SK-N-SH treated with all-trans-retinoic acid at 6 μM for 48 hours (cell line): ENCODE measurements at regions not wholly inside any gene's neighbourhood (a gene's known extent, or its start where the extent isn't known, plus 50 kb on each side); places are given as distances from the start of the nearest gene placed in this dataset.

Experiments used
- ATAC-seq: fragments of 200-7000 bp; cut with Tn5 transposase; 3 replicates; pipeline ENCODE4 v1.9.1; 2020; ENCODE audit warnings: mild to moderate bottlenecking, moderate library complexity
- ARNTL ChIP-seq: fragments of 450-650 bp; formaldehyde crosslinking; IDR thresholded peaks from 2 replicates; pipeline ENCODE4 v1.5.0; 2020; ENCODE audit warnings: low read depth, mild to moderate bottlenecking, moderate library complexity, borderline replicate concordance
- BACH2 ChIP-seq: fragments of 250-450 bp; sonication (Bioruptor Pico); IDR thresholded peaks from 2 replicates; pipeline ENCODE4 v1.9.0; 2021; ENCODE audit warnings: mild to moderate bottlenecking, borderline replicate concordance
- CREB5 ChIP-seq: fragments of 250-450 bp; sonication (Bioruptor Pico); IDR thresholded peaks from 2 replicates; pipeline ENCODE4 v1.5.1; 2020; ENCODE audit warnings: low read depth, mild to moderate bottlenecking, moderate library complexity
- CSDC2 ChIP-seq: fragments of 250-450 bp; sonication (Bioruptor Pico); IDR thresholded peaks from 2 replicates; pipeline ENCODE4 v1.5.0; 2020; ENCODE audit warnings: mild to moderate bottlenecking, moderate library complexity
- ESRRG ChIP-seq: fragments of 250-450 bp; sonication (Bioruptor Pico); IDR thresholded peaks from 2 replicates; pipeline ENCODE4 v1.6.1; 2021; ENCODE audit warnings: mild to moderate bottlenecking
- GLIS3 ChIP-seq: fragments of 250-450 bp; sonication (Bioruptor Pico); IDR thresholded peaks from 2 replicates; pipeline ENCODE4 v1.5.0; 2020; ENCODE audit warnings: mild to moderate bottlenecking, moderate library complexity
- ISL1 ChIP-seq: fragments of 250-450 bp; sonication (Bioruptor Pico); IDR thresholded peaks from 2 replicates; pipeline ENCODE4 v2.1.2; 2022; ENCODE audit warnings: mild to moderate bottlenecking, moderate library complexity
- OSR1 ChIP-seq: fragments of 250-450 bp; sonication (Bioruptor Pico); IDR thresholded peaks from 2 replicates; pipeline ENCODE4 v1.8.0; 2022; ENCODE audit warnings: moderate library complexity, mild to moderate bottlenecking, inconsistent platforms
- PATZ1 ChIP-seq: fragments of 250-450 bp; sonication (Bioruptor Pico); IDR thresholded peaks from 2 replicates; pipeline ENCODE4 v1.8.0; 2020; ENCODE audit warnings: mild to moderate bottlenecking, moderate library complexity, borderline replicate concordance
- POU6F1 ChIP-seq: fragments of 250-450 bp; sonication (Bioruptor Pico); IDR thresholded peaks from 2 replicates; pipeline ENCODE4 v1.8.0; 2021; ENCODE audit warnings: low read depth, mild to moderate bottlenecking, moderate library complexity, borderline replicate concordance
- PPARA ChIP-seq: fragments of 250-450 bp; sonication (Bioruptor Pico); IDR thresholded peaks from 2 replicates; pipeline ENCODE4 v1.5.0; 2020; ENCODE audit warnings: mild to moderate bottlenecking, borderline replicate concordance
- RARB ChIP-seq: fragments of 250-450 bp; sonication (Bioruptor Pico); IDR thresholded peaks from 2 replicates; pipeline ENCODE4 v1.8.0; 2021; ENCODE audit warnings: mild to moderate bottlenecking, moderate library complexity
- SNAI2 ChIP-seq: fragments of 250-450 bp; sonication (Bioruptor Pico); IDR thresholded peaks from 2 replicates; pipeline ENCODE4 v1.5.0; 2020; ENCODE audit warnings: mild to moderate bottlenecking, moderate library complexity
- TCF4 ChIP-seq: fragments of 250-450 bp; sonication (Bioruptor Pico); IDR thresholded peaks from 2 replicates; pipeline ENCODE4 v1.8.0; 2021; ENCODE audit warnings: mild to moderate bottlenecking, moderate library complexity, borderline replicate concordance
- TOX ChIP-seq: fragments of 250-450 bp; sonication (Bioruptor Pico); IDR thresholded peaks from 2 replicates; pipeline ENCODE4 v1.8.0; 2021; ENCODE audit warnings: mild to moderate bottlenecking, moderate library complexity, borderline replicate concordance
- ZC3H10 ChIP-seq: fragments of 250-450 bp; sonication (Bioruptor Pico); IDR thresholded peaks from 2 replicates; pipeline ENCODE4 v1.5.1; 2021; ENCODE audit warnings: mild to moderate bottlenecking, moderate library complexity
- ZFP3 ChIP-seq: fragments of 250-450 bp; sonication (Bioruptor Pico); IDR thresholded peaks from 2 replicates; pipeline ENCODE4 v1.5.0; 2020; ENCODE audit warnings: mild to moderate bottlenecking, moderate library complexity
- ZFP30 ChIP-seq: fragments of 450-650 bp; formaldehyde crosslinking; IDR thresholded peaks from 2 replicates; pipeline ENCODE4 v1.5.0; 2022; ENCODE audit warnings: mild to moderate bottlenecking, moderate library complexity
- ZNF565 ChIP-seq: fragments of 450-650 bp; formaldehyde crosslinking; conservative IDR thresholded peaks from 2 replicates; pipeline ENCODE4 v1.5.0; 2020; ENCODE audit warnings: low read depth, mild to moderate bottlenecking, moderate library complexity

- no peak for ATAC-seq
- TF ChIP-seq ZFP3 (no peak), ZC3H10 (CRISPR knock-in tag) (no peak), ZNF565 (CRISPR knock-in tag) (no peak), ISL1 (CRISPR knock-in tag) (no peak), BACH2 (CRISPR knock-in tag) (no peak), PATZ1 (no peak)
- TF ChIP-seq, all 23 proteins: peak for 0
Observed at GRCh38 chr2:123245156-123245555, 779.9 kb upstream of the CNTNAP5 start.

GRCh38 chr2:123258877-123259539, 766.1 kb upstream of the CNTNAP5 start:
- TF ChIP-seq ZNF565 (CRISPR knock-in tag) (no peak), TCF4 (no peak), CREB5 (no peak), ARNTL (CRISPR knock-in tag) (no peak), RARB (CRISPR knock-in tag) (no peak), POU6F1 (CRISPR knock-in tag) (no peak), ISL1 (CRISPR knock-in tag) (no peak)
- no peak for ATAC-seq

GRCh38 chr2:123262856-123263255, 762.2 kb upstream of the CNTNAP5 start:
- TF ChIP-seq ZFP3 (no peak), ESRRG (CRISPR knock-in tag) (no peak)
- TF ChIP-seq, all 23 proteins: peak for 0
- no peak for ATAC-seq

- ATAC-seq: no peak
- no peak for TF ChIP-seq ZC3H10 (CRISPR knock-in tag)
- no peak for TF ChIP-seq BACH2 (CRISPR knock-in tag)
Observed at GRCh38 chr2:123283431-123283830, 741.7 kb upstream of the CNTNAP5 start.

- no peak for TF ChIP-seq ZFP3
- TF ChIP-seq GLIS3: no peak
- TF ChIP-seq BACH2 (CRISPR knock-in tag): no peak
- no peak for TF ChIP-seq ZC3H10 (CRISPR knock-in tag)
- no peak for TF ChIP-seq PPARA (CRISPR knock-in tag)
- no peak for TF ChIP-seq TCF4
- no peak for TF ChIP-seq CSDC2
- no peak for TF ChIP-seq SNAI2 (CRISPR knock-in tag)
- TF ChIP-seq ESRRG (CRISPR knock-in tag): no peak
- TF ChIP-seq PATZ1: no peak
- no peak for TF ChIP-seq TOX (CRISPR knock-in tag)
- TF ChIP-seq ZFP30 (CRISPR knock-in tag): no peak
- no peak for TF ChIP-seq RARB (CRISPR knock-in tag)
- no peak for TF ChIP-seq ZNF565 (CRISPR knock-in tag)
- no peak for TF ChIP-seq OSR1 (CRISPR knock-in tag)
- no peak for TF ChIP-seq ARNTL (CRISPR knock-in tag)
- no peak for ATAC-seq
Observed at GRCh38 chr2:123303731-123304130, 721.4 kb upstream of the CNTNAP5 start.
